Inflammatory macrophage (primary cell): ENCODE measurements at regions not wholly inside any gene's neighbourhood (a gene's known extent, or its start where the extent isn't known, plus 50 kb on each side); places are given as distances from the start of the nearest gene placed in this dataset.
"Not testable (repeated sequence)": the region's sequence is repeated elsewhere in the genome, so short reads cannot be mapped to it uniquely, and the experiment has no call there.

Experiments used
- DNase-seq, 2 donors: peaks; one replicate each; pipeline ENCODE4 v3.0.0-alpha.2; 2020 to 2022

DNA sequence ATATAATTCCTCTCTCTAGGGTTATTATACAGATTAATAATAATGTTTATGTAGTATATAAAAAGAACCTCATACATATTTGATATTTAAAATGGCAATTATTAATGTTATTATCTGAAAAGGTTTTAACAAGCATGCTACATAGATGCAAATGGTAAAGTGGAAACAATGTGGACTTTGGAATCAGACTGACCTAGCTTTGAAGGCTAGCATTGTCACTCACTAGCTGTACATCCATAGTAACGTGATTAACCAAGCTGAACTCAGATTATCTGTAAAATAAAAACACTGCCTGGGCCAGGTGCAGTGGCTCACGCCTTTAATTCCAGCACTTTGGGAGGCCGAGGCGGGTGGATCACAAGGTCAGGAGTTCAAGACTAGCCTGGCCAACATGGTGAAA, 233.7 kb upstream of the SPRY1 start:
- no peak for DNase-seq

DNA sequence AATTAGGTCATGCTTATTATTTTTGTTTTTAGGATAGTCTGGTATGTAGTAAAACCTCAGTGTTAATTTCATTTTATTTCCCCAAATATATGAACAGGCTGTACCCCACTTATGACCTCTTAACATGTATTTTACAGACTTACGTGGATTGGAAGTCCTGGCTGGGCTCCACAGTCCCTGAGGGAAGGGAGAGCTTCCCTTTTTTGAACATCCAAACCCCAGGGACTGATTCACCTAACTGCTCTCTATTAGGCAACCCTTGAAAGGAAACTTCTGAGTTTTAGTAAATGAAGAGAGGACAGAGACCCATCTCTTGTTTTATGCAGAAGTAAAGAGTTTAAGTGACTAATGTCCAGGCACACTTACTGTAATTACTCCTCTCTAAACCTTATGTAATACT, 233.1 kb upstream of the SPRY1 start:
- DNase-seq: no peak

DNA sequence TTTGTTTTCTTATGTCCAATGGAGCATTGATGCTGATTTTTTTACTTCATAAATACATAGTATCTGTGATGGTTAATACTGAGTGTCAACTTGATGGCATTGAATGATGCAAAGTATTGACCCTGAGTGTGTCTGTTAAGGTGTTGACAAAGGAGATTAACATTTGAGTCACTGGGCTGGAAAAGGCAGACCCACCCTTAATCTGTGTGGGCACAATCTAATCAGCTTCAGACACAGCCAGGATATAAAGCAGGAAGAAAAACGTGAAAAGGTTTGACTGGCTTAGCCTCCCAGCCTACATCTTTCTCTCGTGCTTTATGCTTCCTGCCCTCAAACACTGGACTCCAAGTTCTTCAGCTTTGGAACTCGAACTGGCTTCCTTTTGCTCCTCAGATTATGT, 230.6 kb upstream of the SPRY1 start:
- DNase-seq: no peak

DNA sequence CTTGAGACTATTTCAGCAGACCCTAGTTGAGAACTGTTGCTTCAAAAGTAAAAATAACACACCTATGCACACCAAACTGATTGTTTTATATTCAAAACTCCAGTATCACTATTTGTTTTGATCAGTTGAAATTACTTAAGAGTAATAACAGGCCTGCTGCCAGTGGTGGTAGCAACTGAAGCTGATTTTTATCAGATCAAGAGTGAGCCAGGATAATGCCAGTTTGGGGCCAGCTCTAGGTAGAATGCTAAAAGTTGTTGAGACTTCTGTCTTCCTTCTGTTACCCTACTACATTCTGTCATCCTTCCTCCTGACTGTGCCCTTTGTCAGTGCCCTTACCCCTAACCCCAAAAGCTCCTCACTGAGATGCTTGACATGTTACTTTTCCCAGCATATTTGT, 228.7 kb upstream of the SPRY1 start:
- DNase-seq: no peak

DNA sequence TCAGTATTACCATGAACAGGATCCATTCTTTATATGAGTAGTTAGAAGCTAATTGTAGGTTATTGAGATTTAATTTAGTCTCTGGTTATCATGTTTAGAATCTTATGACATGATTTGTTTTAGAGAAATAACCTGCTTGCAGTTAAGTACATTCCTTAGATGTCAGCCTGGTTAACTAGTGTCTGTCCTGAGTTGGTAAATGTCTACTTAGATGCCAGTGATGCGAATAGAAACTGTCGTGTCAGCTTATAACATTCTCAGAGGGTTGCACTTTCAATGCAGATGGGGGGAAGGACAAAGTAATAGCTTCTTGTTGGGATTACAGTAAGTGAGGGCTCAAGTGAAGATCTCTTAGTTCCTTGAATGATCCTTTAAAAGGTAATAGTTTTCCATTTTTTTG, 227.8 kb upstream of the SPRY1 start:
- no peak for DNase-seq

DNA sequence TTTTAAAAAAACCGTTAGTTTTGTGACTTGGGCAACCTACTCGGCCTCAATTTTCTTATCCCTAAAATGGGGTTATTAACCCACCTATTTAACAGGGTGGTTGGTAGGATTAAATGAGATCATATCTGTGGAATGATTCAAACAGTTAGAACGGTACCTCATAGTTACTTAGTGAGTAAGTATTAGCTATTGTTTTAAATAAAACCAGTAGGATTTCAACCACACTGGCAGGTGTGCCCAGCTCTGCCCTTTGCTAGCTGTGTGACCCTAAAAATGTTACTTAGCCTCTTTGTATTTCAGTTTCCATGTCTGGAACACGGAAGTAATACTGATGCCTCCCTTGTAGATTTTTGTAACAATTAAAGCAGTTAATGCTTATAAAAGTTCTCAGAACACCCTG, 225.8 kb upstream of the SPRY1 start:
- no peak for DNase-seq

DNA sequence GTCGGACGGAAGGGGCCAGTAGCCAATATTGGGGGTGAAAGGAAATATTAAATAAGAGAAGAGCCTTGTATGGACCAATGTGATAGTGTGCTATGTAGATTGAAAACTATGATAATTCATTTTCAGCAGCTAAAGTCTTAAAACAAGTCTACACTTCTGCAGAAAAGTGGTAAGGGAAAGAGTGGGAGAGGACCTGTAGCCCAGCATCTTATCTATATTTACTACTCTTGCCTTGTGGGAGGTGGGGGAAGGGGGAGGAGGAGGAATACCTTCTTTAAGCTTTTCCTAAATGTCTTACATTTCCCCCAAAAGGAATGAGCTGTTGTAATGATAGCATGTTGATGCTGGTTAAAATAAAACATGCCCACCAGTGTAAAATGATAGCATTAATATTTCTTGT, 220.0 kb upstream of the SPRY1 start:
- no peak for DNase-seq

DNA sequence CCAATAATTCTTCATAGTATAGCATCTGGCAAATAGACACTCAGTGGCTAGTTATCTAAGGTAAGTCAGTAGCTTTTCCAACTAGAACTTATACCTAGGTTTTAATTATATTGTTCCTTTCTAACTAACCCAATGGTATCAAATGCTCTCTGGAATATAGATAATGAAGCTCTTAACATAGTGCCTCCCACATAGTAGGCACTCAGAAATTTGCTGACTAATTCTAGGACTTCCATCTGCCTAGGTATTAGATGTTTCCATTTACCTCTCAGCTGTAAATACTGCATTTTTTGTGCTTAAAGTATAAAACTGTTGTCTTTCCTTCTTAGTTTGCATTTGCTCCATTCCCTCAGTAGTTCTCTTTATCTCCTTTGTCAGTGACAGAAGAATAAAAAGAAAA, 214.3 kb upstream of the SPRY1 start:
- DNase-seq: no peak

DNA sequence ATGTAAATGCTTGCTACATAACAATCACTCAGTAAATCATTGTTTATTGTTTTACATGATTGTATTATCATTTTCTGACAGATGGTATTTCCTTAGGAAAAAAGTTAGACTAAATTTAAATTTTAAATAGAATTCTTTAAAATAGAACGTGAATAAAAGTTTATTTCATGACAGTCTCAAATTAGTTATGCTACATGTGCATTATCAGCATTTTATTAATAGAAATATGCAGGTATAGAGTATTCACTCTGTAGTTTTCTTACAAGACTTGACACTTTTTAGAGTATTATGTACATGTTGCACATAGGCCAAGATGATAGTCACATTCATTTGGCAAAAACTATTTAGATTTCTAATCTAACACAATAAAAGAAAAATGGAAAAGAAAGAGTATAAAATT, 213.3 kb upstream of the SPRY1 start:
- no peak for DNase-seq

DNA sequence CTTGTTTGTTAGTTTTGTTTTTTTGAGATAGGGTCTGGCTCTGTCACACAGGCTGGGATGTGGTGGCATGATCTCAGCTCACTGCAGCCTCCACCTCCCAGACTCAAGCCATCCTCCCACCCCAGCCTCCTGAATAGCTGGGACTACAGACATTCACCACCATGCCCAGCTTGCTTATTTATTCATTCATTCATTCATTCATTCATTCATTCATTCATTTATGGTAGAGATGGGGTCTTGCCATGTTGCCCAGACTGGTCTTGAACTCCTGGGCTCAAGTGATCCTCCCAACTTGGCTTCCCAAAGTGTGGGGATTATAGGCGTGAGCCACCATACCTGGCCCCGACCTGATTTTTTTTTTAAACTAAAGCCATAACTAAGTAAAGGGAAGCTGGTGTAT, 212.8 kb upstream of the SPRY1 start:
- not testable (repeated sequence) for DNase-seq

DNA sequence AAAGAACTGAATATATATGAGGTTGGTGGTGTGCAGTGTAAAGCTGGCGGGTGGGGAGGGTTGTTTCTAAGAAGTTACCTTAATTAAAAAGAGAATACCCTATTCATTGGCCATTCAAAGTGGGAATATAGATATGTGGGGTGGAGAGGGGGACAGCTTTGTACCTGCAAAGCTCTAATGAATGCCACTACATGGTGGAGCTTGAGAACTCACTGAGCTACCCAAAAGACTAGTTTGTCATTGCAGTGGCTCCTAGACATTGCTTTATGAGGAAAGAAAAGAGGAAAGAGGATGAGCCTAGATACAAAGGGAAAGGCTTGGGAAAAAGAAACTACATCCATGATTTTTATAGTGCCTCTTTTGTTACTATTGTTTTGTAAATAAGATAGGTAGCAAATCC, 209.9 kb upstream of the SPRY1 start:
- no peak for DNase-seq

DNA sequence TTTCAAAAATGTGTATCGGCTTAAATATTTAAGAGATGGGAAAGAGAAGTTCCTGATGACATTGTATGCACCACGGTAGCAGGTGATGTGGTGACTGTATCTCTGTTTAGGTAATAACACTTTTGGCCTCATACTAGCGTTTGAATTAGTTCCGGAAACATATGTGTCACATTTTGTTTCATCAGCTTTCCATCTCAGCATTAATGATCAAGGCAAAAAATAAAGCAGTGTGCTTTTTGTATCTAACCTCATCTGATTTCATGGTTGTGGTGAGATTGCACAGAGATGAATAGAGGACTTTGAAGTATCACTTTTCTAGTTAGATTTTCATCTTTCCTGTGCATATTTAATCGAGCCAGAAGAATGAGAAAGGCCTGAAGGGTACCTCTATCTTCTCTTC, 206.4 kb upstream of the SPRY1 start:
- no peak for DNase-seq

DNA sequence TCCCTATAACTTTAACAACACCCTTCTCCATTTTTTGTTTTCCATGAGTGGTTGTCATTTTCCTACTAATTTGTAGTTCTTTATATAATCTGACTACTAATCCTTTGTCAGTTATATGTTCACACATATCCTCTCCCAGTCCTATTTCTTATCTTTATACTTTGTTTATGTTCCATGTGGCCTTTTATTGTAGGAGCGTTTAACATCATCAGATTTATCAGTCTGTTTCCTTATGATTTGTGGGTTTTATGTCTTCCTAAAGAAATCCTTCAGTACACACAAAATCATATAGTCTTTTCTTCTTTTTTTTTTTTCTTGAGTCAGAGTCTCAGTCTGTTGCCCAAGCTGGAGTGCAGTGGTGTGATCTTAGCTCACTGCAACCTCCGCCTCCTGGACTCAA, 204.9 kb upstream of the SPRY1 start:
- DNase-seq: no peak

DNA sequence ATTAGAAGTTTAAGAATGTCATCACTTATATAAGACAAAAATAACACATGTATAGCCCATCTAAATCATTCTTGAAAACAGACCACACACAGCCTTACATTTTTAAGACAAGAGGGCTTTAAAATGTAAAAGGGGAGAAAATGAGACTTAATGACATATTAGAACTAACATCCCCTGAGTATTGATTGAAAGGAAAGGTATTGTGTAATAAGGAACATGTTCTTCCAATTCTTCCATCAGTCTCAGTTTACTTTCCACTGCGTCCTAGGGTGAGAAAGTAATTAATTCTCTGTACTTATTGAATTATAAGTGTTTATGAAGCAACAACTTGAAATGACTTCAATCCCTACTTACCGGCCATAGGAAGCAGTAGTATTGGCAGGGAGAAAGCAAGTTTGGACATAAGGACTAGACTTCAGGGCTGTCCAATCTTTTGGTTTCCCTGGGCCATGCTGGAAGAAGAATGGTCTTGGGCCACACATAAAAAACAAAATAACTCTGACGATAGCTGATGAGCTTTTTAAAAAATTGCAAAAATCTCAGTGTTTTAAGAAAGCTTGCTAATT, 202.7 kb upstream of the SPRY1 start:
- no peak for DNase-seq

DNA sequence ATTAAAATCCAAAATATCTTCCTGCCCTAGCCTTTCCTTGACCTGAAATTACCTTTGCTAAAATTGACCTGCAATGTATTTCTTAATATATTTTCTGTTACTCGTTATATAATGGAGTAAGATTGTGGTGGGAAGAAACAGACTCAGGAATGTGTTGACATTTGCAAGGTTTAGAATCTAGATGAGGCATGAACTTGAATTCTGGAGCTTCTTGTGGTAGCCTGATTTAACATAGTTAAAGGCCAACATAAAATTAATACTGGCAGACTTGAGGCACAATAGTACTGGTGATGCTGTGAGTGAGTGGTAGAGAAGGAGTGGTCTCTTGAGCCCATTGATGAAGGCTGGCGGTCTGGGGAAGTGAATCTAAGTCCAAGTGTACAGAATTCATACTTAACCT, 197.9 kb upstream of the SPRY1 start:
- no peak for DNase-seq

DNA sequence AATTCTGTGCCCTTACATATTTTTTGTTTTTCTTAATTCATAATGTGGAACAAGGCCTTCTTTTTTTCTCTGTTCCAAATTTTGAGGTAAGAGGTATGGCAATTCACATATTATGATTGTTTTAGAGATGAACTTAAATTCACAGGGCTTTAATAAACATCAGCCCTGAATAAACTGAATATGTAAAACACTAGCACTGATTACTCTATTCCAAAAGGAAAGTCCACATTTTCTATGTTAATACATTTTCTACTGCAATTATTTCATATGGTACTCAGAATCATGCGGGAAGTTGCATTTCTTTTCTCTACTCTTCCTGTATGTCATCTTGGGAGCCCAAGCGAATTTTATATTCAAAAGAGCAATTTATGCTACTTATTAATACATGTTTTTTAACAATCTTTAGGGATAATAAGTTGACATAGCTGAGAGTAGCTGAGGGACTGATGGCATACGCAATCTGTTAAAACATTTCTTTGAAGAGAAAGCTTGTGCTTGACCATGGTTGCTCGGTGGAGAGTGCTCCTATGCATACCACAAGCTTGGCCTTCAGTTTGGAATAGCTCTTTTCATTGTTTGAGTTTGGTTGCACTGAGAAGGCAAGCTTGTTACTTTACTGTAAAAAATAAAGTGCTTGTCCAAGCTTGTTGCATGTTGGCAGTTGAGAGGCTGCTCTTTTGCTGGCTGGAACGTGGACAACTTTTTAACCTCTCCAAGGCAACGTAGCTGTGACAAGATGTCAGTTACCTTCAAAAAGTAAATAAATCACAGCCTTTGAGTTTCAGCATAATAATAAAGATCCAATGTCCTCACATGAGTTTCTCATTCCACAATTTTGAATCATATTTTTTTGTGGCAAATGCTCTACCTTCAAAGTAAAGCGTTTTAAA, 196.3 kb upstream of the SPRY1 start:
- no peak for DNase-seq

DNA sequence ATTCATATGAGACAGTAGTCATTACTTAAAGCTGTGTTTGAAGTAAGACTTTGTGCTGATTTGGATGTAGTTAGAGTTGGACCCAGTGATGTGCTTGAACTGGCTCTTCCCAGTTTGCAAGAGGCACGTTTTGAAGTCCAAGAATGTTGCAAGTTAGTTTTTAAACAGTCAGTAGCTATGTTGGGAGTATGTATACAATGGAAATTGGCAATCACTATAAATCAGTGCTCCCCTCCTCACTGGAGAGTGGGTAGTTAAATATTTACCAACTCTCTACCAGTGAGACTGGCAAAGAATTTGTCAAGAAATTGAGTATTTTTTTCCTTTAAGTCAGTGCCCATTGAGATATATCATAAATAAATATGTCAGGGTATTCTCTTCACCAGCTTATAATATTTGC, 191.9 kb upstream of the SPRY1 start:
- no peak for DNase-seq

DNA sequence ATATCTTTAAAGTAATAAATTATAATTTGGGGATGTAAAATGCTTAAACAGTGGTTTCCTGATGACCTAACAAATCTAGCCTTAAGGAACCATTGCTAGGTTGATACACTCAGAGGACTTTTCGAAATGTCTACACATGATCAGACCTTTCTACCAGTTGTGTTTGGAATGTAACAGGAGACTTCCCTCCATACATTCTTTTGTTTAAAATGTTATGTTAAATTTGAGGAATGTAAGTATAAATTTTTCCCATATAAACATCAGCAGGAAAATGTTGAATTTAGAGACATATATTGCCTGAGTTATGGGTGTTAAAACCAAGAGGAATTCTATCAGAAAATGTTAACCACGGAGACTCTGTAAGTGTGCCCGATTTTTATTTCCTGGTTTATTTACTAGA, 190.6 kb upstream of the SPRY1 start:
- DNase-seq: no peak

DNA sequence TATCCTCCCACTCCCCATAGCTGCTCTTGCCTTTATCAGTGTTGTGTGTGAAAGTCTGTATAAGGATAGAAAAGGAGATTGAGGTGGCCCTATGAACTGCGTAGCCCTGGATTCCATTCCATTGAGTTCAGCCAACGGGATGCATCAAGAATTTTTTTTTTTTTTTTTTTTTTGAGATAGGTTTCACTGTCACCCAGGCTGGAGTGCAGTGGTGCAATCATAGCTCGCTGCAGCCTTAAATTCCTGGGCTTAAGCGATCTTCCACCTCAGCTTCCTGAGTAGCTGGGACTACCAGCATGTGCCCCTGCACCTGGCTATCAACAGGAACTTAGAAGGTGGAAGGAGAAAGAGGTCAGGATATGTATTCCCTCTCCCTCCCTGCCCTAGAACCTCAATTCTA, 187.2 kb upstream of the SPRY1 start:
- no peak for DNase-seq

DNA sequence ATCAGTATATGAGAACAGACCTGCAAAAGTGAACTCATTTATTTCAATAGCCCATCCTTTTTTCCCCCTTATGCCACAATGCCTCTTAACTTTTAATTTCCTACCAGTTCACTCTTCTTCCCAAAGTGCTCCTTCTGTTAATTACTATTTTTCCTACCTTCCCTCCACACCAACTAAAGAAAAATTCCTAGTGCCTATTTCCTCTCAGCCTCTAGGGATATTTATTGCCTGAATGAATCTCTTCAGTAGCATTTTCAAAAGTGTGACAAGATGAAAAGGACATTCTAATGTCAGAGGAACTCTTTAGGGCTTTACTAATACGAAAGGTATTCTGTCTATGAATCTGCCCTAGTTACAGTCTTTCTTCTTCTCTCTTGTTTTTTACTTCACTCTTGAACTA, 181.1 kb upstream of the SPRY1 start:
- no peak for DNase-seq

DNA sequence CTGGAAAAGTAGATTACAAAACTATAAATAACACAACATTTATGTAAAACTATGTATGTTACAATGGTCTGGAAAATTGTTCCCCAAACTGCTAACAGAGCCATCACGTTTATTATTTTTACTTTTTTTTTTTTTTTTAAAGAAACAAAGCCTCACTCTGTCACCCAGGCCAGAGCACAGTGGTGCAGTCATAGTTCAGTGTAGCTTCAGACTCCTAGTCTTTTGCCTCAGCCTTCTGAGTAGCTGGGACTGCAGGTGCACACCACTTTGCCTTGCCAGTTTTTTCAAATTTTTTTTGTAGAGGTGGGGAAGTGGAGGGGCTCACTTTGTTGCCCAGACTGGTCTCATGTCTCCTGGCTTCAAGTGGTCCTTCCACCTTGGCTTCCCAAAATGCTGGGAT, 180.1 kb upstream of the SPRY1 start:
- no peak for DNase-seq

DNA sequence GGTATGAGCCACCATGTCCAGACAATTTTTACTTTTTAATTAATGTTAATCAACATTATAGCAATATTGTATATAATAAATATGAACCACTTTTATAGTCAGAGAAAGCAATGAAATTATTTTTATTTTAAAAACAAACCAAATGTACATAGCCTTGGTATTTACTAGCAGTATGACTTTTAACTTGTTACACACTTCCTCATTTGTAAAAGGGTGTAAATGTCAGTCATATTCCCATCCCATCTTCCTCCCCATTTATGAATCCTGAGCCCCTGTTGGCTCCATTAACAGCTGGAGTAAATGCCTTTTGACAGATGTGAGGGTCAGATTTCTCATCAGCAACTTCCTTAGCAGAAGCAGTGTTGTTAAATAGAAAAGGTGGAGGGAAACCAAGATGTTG, 179.6 kb upstream of the SPRY1 start:
- no peak for DNase-seq

DNA sequence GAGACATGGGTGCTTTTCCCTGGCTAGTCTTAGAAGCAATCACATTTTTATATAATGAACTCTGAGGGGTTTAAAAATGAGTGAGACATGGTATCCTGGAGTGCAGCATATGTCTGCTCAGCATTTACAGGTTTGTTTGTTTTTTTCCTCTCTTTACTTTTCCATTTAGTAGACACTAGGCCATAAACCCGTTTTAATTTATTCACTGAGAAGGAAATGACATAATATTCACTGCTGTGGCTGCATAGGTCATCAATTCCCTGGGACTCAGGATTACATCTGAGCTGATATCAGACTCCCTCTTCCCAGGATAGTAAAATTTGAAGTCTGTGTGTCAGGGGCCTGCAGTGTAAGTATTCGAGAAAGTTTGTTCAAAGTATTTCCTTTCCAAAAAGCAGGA, 178.9 kb upstream of the SPRY1 start:
- DNase-seq: no peak

DNA sequence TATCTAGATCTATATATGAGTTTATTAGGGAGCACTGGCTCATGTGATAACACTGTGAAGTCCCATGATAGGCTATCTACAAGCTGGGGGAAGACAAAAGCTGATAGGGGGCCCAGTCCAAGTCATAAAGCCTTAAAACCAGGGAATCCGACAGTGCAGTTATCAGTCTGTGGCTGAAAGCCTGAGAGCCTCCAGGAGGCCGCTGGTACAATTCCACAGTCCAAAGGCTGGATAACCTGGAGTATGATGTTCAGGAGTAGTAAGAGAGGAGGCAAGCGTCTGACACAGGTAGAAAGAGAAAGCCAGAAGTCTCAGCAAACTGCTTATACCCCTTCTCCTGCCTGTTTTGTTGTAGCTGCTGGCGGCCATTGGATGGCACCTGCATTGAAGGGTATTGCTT, 177.6 kb upstream of the SPRY1 start:
- no peak for DNase-seq

DNA sequence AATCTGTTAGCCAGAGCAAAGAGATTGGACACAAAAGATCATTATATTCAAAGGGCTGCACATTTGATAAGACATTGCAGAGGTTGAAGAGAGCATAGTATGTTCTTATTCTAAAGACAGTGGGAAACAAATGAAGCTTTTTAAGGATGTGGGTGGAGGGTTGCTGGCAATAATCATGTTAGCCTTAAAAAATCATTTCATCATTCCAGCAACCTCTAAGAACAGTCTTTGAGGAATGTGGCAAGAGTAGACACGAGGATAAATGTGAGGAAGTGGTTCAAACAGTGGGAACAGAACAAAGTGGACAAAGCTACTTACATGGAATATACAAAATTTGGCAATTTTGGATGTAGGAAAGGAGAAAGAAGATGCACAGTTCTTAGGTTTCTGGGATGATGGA, 167.3 kb upstream of the SPRY1 start:
- peak; percentile 70 to 78 for DNase-seq
